ENCODE measurements at regions not wholly inside any gene's neighbourhood (a gene's known extent, or its start where the extent isn't known, plus 50 kb on each side); places are given as distances from the start of the nearest gene placed in this dataset.

- no peak for TF ChIP-seq SIN3A (conservative IDR thresholded peaks at IDR 0.05 in 1 of 2, IDR thresholded peaks at IDR 0.05 in 1 of 2; ENCODE audit: low read depth in 1 of 2, low read length in 2 of 2)
Observed at GRCh38 chr16:8375232-8375587, 215.1 kb downstream of the TMEM114 start (continued).
